Body of pancreas (tissue), 4 donors: ENCODE measurements at regions not wholly inside any gene's neighbourhood (a gene's known extent, or its start where the extent isn't known, plus 50 kb on each side); places are given as distances from the start of the nearest gene placed in this dataset.

Source experiments
- ATAC-seq: fragments of 150-250 bp; one replicate; pipeline ENCODE4 v1.9.1; 2016
- DNase-seq, 4 donors: peaks; one replicate each; pipeline ENCODE4 v3.0.0-alpha.2; 2019
- H3K27ac ChIP-seq, 4 donors: fragments of 200-600 bp; sonication (generic); 1 replicate in 3 of 4; 2 replicates in 1 of 4; pipeline versions ENCODE4 v1.5.1 to v1.6.1; 2016 to 2019; ENCODE audit warnings: mild to moderate bottlenecking in 1 of 4, mixed read lengths in 1 of 4, moderate library complexity in 1 of 4
- H3K27me3 ChIP-seq, 2 donors: fragments of 200-600 bp; sonication (generic); one replicate each; pipeline ENCODE4 v1.6.0; 2016; ENCODE audit warnings: mild to moderate bottlenecking in 1 of 2
- H3K36me3 ChIP-seq, 2 donors: fragments of 200-600 bp; sonication (generic); replicated peaks in 1 of 2; 2 replicates each; pipeline ENCODE4 v1.5.1; 2016; ENCODE audit warnings: low read depth in 2 of 2; ENCODE audit not compliant: insufficient read depth in 1 of 2
- H3K4me1 ChIP-seq: fragments of 200-600 bp; sonication (generic); one replicate; pipeline ENCODE4 v1.6.0; 2016
- H3K4me3 ChIP-seq, 2 donors: fragments of 200-600 bp; sonication (generic); 1 replicate in 1 of 2; 2 replicates in 1 of 2; pipeline ENCODE4 v1.5.1; 2016 to 2019
- H3K9me3 ChIP-seq, 3 donors: fragments of 200-600 bp; sonication (generic); 1 replicate in 2 of 3; 2 replicates in 1 of 3; pipeline ENCODE4 v1.5.1; 2016
- POLR2A ChIP-seq, 3 donors: fragments of 450-650 bp; IDR thresholded peaks; one replicate each; pipeline ENCODE4 v1.6.1; 2016; ENCODE audit warnings: antibody characterized with exemption in 3 of 3, mild to moderate bottlenecking in 2 of 3
- WGBS, 2 donors: methylation state at CpG; one replicate each; pipeline ENCODE4 v1.1.5; 2017; 5-methylcytosine and 5-hydroxymethylcytosine counted together
- intact Hi-C: fragments of 100-400 bp; cut with DNase I; formaldehyde crosslinking; loops from one replicate; pipeline ENCODE4 v1.15.1; 2023
- TF ChIP-seq, protein P1 (sequence below), 7 experiments: fragments of 450-650 bp in 4 of 7; fragments of 200-600 bp in 3 of 7; sonication (generic) in 3 of 7; IDR thresholded peaks; one replicate each; pipeline ENCODE4 v1.5.1; 2016 to 2019; ENCODE audit warnings: antibody characterized with exemption in 7 of 7

DNA sequence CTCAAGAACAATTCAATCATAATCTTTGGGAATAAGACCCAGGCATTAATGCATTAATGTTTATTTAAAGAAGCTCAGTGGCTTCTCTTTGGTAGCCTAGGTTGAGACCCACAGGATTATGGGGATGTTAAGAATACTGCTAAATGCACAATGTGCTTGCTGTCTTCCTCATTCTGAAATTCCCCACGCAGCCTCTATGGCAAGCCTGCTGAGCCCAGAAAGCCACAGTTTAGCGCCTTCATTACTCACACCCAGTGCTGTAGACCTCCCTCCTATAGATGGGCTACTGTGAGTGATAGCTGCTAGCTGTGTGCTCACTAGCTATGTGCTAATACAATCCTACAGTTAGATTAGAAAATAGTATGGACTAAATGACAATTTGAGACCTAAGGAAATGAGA is 90.6 kb downstream of the TNFSF13B start:
- ATAC-seq (no peak), DNase-seq (no peak)
- intact Hi-C loops = no loop called here
- no peak overlapping the region for H3K4me3 ChIP-seq
- no peaks in the 10 kb centered on the region for H3K36me3 ChIP-seq
- no peaks in the 10 kb centered on the region for H3K27me3 ChIP-seq
- no peaks in the 10 kb centered on the region for H3K9me3 ChIP-seq
- no peaks in the 10 kb centered on the region for H3K4me1 ChIP-seq
- TF ChIP-seq, protein P1, sequence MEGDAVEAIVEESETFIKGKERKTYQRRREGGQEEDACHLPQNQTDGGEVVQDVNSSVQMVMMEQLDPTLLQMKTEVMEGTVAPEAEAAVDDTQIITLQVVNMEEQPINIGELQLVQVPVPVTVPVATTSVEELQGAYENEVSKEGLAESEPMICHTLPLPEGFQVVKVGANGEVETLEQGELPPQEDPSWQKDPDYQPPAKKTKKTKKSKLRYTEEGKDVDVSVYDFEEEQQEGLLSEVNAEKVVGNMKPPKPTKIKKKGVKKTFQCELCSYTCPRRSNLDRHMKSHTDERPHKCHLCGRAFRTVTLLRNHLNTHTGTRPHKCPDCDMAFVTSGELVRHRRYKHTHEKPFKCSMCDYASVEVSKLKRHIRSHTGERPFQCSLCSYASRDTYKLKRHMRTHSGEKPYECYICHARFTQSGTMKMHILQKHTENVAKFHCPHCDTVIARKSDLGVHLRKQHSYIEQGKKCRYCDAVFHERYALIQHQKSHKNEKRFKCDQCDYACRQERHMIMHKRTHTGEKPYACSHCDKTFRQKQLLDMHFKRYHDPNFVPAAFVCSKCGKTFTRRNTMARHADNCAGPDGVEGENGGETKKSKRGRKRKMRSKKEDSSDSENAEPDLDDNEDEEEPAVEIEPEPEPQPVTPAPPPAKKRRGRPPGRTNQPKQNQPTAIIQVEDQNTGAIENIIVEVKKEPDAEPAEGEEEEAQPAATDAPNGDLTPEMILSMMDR (IDR thresholded peaks at IDR 0.05) = no peak
- TF ChIP-seq POLR2A (IDR thresholded peaks at IDR 0.05) = no peak
- no peak overlapping the region for H3K27ac ChIP-seq
- 52 to 72% methylated on average over 2 of the region's 2 CpGs for whole genome bisulfite sequencing, 2 donors

DNA sequence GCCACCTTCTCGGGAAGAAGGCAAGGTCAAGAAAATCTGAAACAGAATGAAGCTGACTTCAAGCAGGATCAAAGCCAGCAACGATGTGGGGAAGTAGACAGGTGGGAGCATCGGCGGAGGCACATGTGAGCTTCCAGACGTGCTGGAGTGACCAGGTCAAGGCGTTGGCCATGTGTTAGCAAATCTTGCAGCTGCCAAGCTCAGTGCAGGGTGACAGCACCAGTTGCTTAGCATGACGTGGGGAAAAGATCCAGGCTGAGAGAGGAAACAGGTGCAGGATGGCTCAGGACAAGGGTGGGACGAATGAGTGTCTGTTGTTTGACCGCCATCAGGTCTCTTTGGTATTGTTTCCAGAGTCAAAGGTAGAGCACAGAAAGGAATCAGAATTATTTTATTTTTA is 92.3 kb downstream of the TNFSF13B start:
- ATAC-seq (no peak), DNase-seq (no peak)
- intact Hi-C loops = no loop called here
- 37 to 39% methylated on average over 9 of the region's 9 CpGs for WGBS, 2 donors
- H3K27ac ChIP-seq = no peak overlapping the region
- no peaks in the 10 kb centered on the region for H3K4me1 ChIP-seq
- no peaks in the 10 kb centered on the region for H3K36me3 ChIP-seq
- H3K9me3 ChIP-seq = no peaks in the 10 kb centered on the region
- TF ChIP-seq, protein P1 (IDR thresholded peaks at IDR 0.05) = no peak
- no peak for TF ChIP-seq POLR2A (IDR thresholded peaks at IDR 0.05)
- H3K27me3 ChIP-seq = no peaks in the 10 kb centered on the region
- H3K4me3 ChIP-seq = no peak overlapping the region

DNA sequence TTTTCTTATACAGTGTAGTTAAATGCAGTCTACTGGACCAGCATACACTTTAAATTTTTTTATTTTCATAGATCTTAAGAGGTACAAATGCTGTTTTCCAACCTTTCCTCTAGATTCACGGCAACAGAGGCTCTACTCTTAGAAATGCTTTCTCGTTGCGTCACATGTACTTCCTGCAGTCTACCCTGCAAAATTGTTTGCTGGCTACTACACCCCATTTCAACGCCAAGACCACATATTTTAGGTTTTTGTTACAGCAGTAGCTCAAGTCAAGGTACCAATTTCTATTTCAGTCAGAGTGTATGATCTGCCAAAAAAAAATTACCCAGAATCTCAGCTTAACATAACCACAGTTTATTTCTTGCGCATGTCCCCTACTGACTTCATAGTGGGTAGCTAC is 94.1 kb downstream of the TNFSF13B start:
- Histone ChIP-seq H3K27ac (no peak overlapping the region), H3K4me3 (no peak overlapping the region), H3K4me1 (no peaks in the 10 kb centered on the region), H3K27me3 (no peaks in the 10 kb centered on the region), H3K36me3 (no peaks in the 10 kb centered on the region), H3K9me3 (no peaks in the 10 kb centered on the region)
- 66 to 74% methylated on average over 5 of the region's 5 CpGs for WGBS, 2 donors
- no peak for DNase-seq
- intact Hi-C loops = no loop called here
- TF ChIP-seq, protein P1 (IDR thresholded peaks at IDR 0.05) = no peak
- TF ChIP-seq POLR2A (IDR thresholded peaks at IDR 0.05) = no peak
- no peak for ATAC-seq

DNA sequence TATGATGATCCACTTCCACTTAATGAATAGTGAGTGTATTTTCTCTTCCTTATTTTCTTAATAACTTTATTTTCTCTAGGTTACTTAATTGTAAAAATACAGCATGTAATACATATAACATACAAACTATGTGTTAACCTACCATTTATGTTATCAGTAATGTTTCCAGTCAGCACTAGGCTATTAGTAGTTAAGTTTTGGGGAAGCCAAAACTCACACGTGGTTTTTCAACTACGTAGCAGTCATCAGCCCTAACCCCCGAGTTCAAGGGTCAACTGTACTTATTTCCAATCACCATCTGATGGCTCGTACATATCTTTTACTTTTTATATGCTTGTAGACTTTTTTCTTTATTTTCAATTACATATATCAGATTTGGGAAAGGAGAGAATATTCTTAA is 95.7 kb downstream of the TNFSF13B start:
- Histone ChIP-seq H3K27me3 (no peaks in the 10 kb centered on the region), H3K9me3 (no peaks in the 10 kb centered on the region), H3K36me3 (no peaks in the 10 kb centered on the region), H3K4me1 (no peaks in the 10 kb centered on the region), H3K4me3 (no peak overlapping the region), H3K27ac (no peak overlapping the region)
- DNase-seq (no peak), ATAC-seq (no peak)
- TF ChIP-seq, protein P1 (IDR thresholded peaks at IDR 0.05) = no peak
- no peak for TF ChIP-seq POLR2A (IDR thresholded peaks at IDR 0.05)
- 34 to 37% methylated on average over 4 of the region's 4 CpGs for whole genome bisulfite sequencing, 2 donors
- intact Hi-C loops = no loop called here

DNA sequence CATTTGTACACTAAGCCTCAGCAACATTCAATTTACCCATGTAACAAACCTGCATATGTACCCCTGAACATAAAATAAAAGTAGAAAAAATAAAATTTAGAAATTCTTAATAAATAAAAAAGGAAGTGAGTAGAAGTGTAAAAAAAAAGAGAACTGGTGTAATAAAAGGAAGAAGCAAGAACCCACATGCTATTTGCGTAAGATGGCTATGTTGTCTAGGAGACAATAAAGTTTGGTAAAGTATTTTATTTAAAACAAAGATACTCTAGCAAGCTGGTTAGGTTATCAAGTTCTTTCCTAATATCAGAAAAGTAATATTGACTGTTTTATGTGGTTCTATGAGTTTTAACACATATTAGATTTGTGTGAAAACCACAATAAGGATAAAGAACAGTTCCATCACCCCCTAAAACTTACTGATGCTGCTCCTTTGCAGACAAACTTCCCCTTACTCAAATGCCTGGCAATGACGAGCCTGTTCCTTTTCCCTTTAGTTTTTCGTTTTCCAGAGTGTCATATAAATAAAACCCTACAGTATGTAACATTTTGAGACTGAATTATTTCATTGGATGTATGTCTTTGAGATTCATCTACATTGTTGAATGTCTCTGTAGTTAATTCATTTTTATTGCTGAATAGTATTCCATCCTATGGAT is 98.9 kb downstream of the TNFSF13B start:
- Histone ChIP-seq H3K36me3 (no peaks in the 10 kb centered on the region), H3K4me3 (no peak overlapping the region), H3K9me3 (no peaks in the 10 kb centered on the region), H3K4me1 (no peaks in the 10 kb centered on the region), H3K27me3 (no peaks in the 10 kb centered on the region), H3K27ac (peak overlapping the region in 1 of 4 donors; percentile 21)
- whole genome bisulfite sequencing, 2 donors = 44 to 63% methylated on average over 3 of the region's 3 CpGs
- no peak for TF ChIP-seq POLR2A (IDR thresholded peaks at IDR 0.05)
- TF ChIP-seq, protein P1 (IDR thresholded peaks at IDR 0.05) = no peak
- no peak for ATAC-seq
- no peak for DNase-seq
- intact Hi-C loops = no loop called here
